GM23248 (cell line): ENCODE measurements at regions not wholly inside any gene's neighbourhood (a gene's known extent, or its start where the extent isn't known, plus 50 kb on each side); places are given as distances from the start of the nearest gene placed in this dataset.

Experiments
- DNase-seq: peaks from one replicate; pipeline ENCODE4 v3.0.0-alpha.2; 2015
- H2AFZ ChIP-seq: fragments of 200-600 bp; sonication (generic); 2 replicates; pipeline ENCODE4 v1.6.1; 2016; ENCODE audit warnings: antibody characterized with exemption
- H3F3A ChIP-seq: fragments of 200-600 bp; sonication (generic); 2 replicates; pipeline ENCODE4 v1.6.1; 2016; ENCODE audit warnings: mild to moderate bottlenecking, antibody characterized with exemption, mixed run types; ENCODE audit not compliant: insufficient read depth
- H3K27ac ChIP-seq: fragments of 200-600 bp; sonication (generic); 2 replicates; pipeline ENCODE4 v1.5.1; 2016; ENCODE audit warnings: mild to moderate bottlenecking
- H3K27me3 ChIP-seq: fragments of 200-600 bp; sonication (generic); replicated peaks from 2 replicates; pipeline ENCODE4 v1.6.1; 2016; ENCODE audit warnings: mild to moderate bottlenecking; ENCODE audit not compliant: insufficient read depth
- H3K36me3 ChIP-seq: fragments of 200-600 bp; sonication (generic); 2 replicates; pipeline ENCODE4 v1.6.1; 2016; ENCODE audit warnings: low read depth, mild to moderate bottlenecking
- H3K4me1 ChIP-seq: fragments of 200-600 bp; sonication (generic); 2 replicates; pipeline ENCODE4 v1.6.1; 2016; ENCODE audit warnings: mild to moderate bottlenecking; ENCODE audit not compliant: insufficient read depth
- H3K4me2 ChIP-seq: fragments of 200-600 bp; sonication (generic); one replicate; pipeline ENCODE4 v1.6.1; 2016; ENCODE audit warnings: mild to moderate bottlenecking; ENCODE audit not compliant: unreplicated experiment
- H3K4me3 ChIP-seq: fragments of 200-600 bp; sonication (generic); 2 replicates; pipeline ENCODE4 v1.5.1; 2016; ENCODE audit warnings: mild to moderate bottlenecking
- H3K79me2 ChIP-seq: fragments of 200-600 bp; sonication (generic); 2 replicates; pipeline ENCODE4 v1.6.1; 2016; ENCODE audit warnings: mild to moderate bottlenecking; ENCODE audit not compliant: insufficient read depth
- H3K9ac ChIP-seq: fragments of 200-600 bp; sonication (generic); 2 replicates; pipeline ENCODE4 v1.6.1; 2016; ENCODE audit warnings: mild to moderate bottlenecking
- H3K9me2 ChIP-seq: fragments of 200-600 bp; sonication (generic); 2 replicates; pipeline ENCODE4 v1.6.1; 2016; ENCODE audit warnings: mixed run types, mild to moderate bottlenecking, moderate library complexity; ENCODE audit not compliant: insufficient read depth
- H3K9me3 ChIP-seq: fragments of 200-600 bp; sonication (generic); one replicate; pipeline ENCODE4 v1.6.1; 2017; ENCODE audit warnings: low read depth
- H4K20me1 ChIP-seq: fragments of 200-600 bp; sonication (generic); 2 replicates; pipeline ENCODE4 v1.6.0; 2016; ENCODE audit not compliant: insufficient read depth
- EZH2 ChIP-seq: fragments of 200-600 bp; sonication (generic); IDR thresholded peaks from 2 replicates; pipeline ENCODE4 v1.6.1; 2018; ENCODE audit warnings: antibody characterized with exemption, mild to moderate bottlenecking; ENCODE audit not compliant: insufficient read depth, poor library complexity, severe bottlenecking
- EZH2phosphoT487 ChIP-seq: fragments of 200-600 bp; sonication (generic); IDR thresholded peaks from 2 replicates; pipeline ENCODE4 v1.6.1; 2018; ENCODE audit warnings: antibody characterized with exemption, moderate library complexity, mild to moderate bottlenecking, low read depth; ENCODE audit not compliant: insufficient read depth
- WGBS, 2 experiments: methylation state at CpG; one replicate each; pipeline ENCODE4 v1.1.6; 2015 to 2017; ENCODE audit warnings: low lambda C conversion rate in 2 of 2, low coverage in 1 of 2; ENCODE audit errors: missing lambda C conversion rate in 2 of 2; 5-methylcytosine and 5-hydroxymethylcytosine counted together
- in situ Hi-C: fragments of 300-500 bp; cut with MboI; formaldehyde crosslinking; loops from 2 replicates; pipeline ENCODE4 v1.15.0; 2020

DNA sequence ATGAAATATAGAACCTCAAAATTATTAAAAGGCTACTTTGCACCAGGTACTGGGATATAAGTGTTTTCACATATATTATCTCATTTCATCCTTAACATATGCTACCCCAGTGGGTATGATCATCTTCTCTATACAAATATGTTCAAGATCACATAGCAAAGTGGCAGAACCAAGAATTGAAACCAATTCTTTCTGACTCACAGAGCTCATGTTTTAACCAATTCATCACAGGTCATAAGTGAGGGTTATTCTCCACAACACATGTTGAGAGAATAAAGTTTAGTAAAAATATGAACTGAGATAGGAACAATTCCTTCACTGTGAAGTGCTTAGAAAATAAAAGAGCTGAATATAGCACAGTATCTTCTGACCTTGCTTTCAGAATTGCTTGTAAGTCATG, 442.9 kb upstream of the RASGEF1B start:
- H3K9ac ChIP-seq = no peak overlapping the region
- TF ChIP-seq EZH2phosphoT487 (no peak), EZH2 (no peak)
- no peak for DNase-seq
- H3K4me3 ChIP-seq = no peak overlapping the region
- no peaks in the 10 kb centered on the region for H3F3A ChIP-seq
- H3K4me1 ChIP-seq = no peaks in the 10 kb centered on the region
- no peaks in the 10 kb centered on the region for H3K9me2 ChIP-seq
- no peak overlapping the region for H3K4me2 ChIP-seq
- H3K27ac ChIP-seq = no peak overlapping the region
- H4K20me1 ChIP-seq = no peaks in the 10 kb centered on the region
- no peak overlapping the region for H2AFZ ChIP-seq
- H3K79me2 ChIP-seq = no peaks in the 10 kb centered on the region
- H3K36me3 ChIP-seq = no peaks in the 10 kb centered on the region
- no peaks in the 10 kb centered on the region for H3K9me3 ChIP-seq
- in situ Hi-C loops = no loop called here
- no peaks in the 10 kb centered on the region for H3K27me3 ChIP-seq

DNA sequence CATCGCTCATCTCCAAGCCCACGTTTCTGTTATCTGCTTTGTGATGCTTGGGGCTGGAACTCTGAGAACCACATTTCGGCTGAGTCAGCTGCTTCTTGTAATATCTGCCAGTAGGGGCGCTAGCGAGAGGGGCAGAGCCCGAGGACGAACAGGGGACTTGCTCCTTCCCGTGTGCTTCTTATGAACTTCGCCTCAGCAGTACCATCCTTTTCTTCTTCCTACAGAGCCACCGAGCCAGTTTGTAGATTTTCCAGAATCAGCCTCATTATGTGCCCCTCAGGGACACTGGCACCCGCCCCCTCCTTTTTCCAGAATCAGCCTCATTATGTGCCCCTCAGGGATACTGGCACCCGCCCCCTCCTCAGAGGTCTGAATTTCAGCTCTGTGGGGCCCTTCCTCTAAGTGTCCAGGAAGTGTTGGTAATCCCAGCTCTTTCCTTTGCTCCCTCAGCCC, 441.7 kb upstream of the RASGEF1B start:
- H3K36me3 ChIP-seq = no peaks in the 10 kb centered on the region
- peak; percentile 58 for DNase-seq
- H3K79me2 ChIP-seq = no peaks in the 10 kb centered on the region
- in situ Hi-C loops = no loop called here
- H3K4me2 ChIP-seq = no peak overlapping the region
- H3F3A ChIP-seq = no peaks in the 10 kb centered on the region
- no peak overlapping the region for H3K27ac ChIP-seq
- H3K4me1 ChIP-seq = no peaks in the 10 kb centered on the region
- no peaks in the 10 kb centered on the region for H4K20me1 ChIP-seq
- no peaks in the 10 kb centered on the region for H3K27me3 ChIP-seq
- no peak for TF ChIP-seq EZH2
- TF ChIP-seq EZH2phosphoT487 = no peak
- no peak overlapping the region for H3K4me3 ChIP-seq
- H2AFZ ChIP-seq = no peak overlapping the region
- H3K9me3 ChIP-seq = no peaks in the 10 kb centered on the region
- H3K9ac ChIP-seq = no peak overlapping the region
- 23 to 27% methylated on average over 12 of the region's 12 CpGs for WGBS, 2 experiments
- H3K9me2 ChIP-seq = no peaks in the 10 kb centered on the region

DNA sequence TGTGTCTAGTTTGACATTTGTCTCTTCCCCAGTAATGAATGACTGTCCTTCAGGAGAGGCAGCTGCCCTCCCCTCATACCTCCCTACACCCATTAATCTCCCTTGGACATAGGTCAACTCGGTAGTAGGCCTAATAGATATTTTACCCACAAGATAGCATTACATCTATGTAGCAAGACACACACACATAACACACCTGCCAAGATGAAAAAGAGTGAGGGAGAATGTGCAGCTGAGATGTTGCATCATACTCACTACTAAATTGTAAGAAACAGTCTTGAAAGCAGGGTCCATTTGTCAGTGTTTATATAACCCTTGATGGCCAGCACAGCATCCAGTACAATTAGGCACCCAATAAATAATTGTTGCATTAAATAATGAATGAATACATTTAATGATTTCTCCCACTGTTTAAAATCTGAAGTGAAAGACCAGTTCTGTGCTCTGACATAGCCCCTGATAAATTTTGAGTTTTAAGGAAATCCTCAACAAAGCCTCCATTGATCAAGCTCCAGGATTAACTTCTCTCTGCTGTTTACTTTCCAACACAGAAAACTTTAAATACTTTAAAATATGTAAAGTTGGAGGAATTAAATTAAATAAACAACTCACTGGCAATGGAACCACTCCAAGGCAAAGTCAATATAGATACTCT, 440.8 kb upstream of the RASGEF1B start:
- H3K4me2 ChIP-seq = no peak overlapping the region
- H3K36me3 ChIP-seq = no peaks in the 10 kb centered on the region
- no peaks in the 10 kb centered on the region for H4K20me1 ChIP-seq
- H3K9me3 ChIP-seq = no peaks in the 10 kb centered on the region
- no peaks in the 10 kb centered on the region for H3F3A ChIP-seq
- H3K27ac ChIP-seq = no peak overlapping the region
- H3K9me2 ChIP-seq = no peaks in the 10 kb centered on the region
- no peak overlapping the region for H3K9ac ChIP-seq
- H3K4me1 ChIP-seq = no peaks in the 10 kb centered on the region
- no peaks in the 10 kb centered on the region for H3K27me3 ChIP-seq
- TF ChIP-seq EZH2phosphoT487 (no peak), EZH2 (no peak)
- in situ Hi-C loops = no loop called here
- H2AFZ ChIP-seq = no peak overlapping the region
- no peak for DNase-seq
- H3K79me2 ChIP-seq = no peaks in the 10 kb centered on the region
- H3K4me3 ChIP-seq = no peak overlapping the region
- WGBS, 2 experiments = 0 to 18% methylated on average over 1 of the region's 1 CpG

- no peaks in the 10 kb centered on the region for H3K79me2 ChIP-seq
- H3F3A ChIP-seq = no peaks in the 10 kb centered on the region
- no peaks in the 10 kb centered on the region for H3K4me1 ChIP-seq
- no peak overlapping the region for H3K9ac ChIP-seq
- WGBS, 2 experiments = 30 to 42% methylated on average over 1 of the region's 1 CpG
- no peaks in the 10 kb centered on the region for H3K9me2 ChIP-seq
- no peak for TF ChIP-seq EZH2phosphoT487
- TF ChIP-seq EZH2 = no peak
- H3K27ac ChIP-seq = no peak overlapping the region
- H3K9me3 ChIP-seq = no peaks in the 10 kb centered on the region
- H3K4me3 ChIP-seq = no peak overlapping the region
- H3K4me2 ChIP-seq = no peak overlapping the region
- no peaks in the 10 kb centered on the region for H3K36me3 ChIP-seq
- H3K27me3 ChIP-seq = no peaks in the 10 kb centered on the region
- in situ Hi-C loops = no loop called here
- H4K20me1 ChIP-seq = no peaks in the 10 kb centered on the region
- H2AFZ ChIP-seq = no peak overlapping the region
- DNase-seq = no peak
Measured at GRCh38 chr4:81906905-81907304, 435.2 kb upstream of the RASGEF1B start.

DNA sequence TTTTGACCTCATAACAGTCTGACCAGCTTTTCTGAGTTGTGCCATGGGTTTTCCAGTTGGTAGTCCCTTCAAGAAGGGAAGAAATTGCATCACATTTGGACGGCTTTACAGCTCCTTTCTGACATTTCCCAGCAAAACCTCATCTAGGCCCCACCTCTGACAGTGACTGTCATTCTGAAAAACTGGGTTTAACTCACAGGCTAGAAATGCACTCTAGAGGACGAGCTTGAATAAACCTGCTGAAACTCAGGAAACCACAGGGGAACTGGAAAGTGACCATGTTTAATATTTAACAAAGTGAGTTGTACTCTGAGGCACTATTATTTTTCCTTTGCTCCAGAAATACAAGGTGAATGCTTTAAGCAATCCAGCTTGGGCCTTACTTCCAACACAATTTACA, 434.3 kb upstream of the RASGEF1B start:
- Histone ChIP-seq H3K79me2 (no peaks in the 10 kb centered on the region), H3K36me3 (no peaks in the 10 kb centered on the region), H3K4me3 (no peak overlapping the region), H3K27ac (no peak overlapping the region), H3F3A (no peaks in the 10 kb centered on the region), H3K9me2 (no peaks in the 10 kb centered on the region), H3K9ac (no peak overlapping the region), H2AFZ (no peak overlapping the region), H4K20me1 (no peaks in the 10 kb centered on the region), H3K27me3 (no peaks in the 10 kb centered on the region), H3K4me1 (no peaks in the 10 kb centered on the region), H3K4me2 (no peak overlapping the region), H3K9me3 (no peaks in the 10 kb centered on the region)
- in situ Hi-C loops = no loop called here
- no peak for TF ChIP-seq EZH2phosphoT487
- TF ChIP-seq EZH2 = no peak
- DNase-seq = no peak
- 0 to 5% methylated on average over 2 of the region's 2 CpGs for WGBS, 2 experiments
